ENCODE measurements at regions not wholly inside any gene's neighbourhood (a gene's known extent, or its start where the extent isn't known, plus 50 kb on each side); places are given as distances from the start of the nearest gene placed in this dataset.
"Not testable (repeated sequence)": the region's sequence is repeated elsewhere in the genome, so short reads cannot be mapped to it uniquely, and the experiment has no call there.

DNA sequence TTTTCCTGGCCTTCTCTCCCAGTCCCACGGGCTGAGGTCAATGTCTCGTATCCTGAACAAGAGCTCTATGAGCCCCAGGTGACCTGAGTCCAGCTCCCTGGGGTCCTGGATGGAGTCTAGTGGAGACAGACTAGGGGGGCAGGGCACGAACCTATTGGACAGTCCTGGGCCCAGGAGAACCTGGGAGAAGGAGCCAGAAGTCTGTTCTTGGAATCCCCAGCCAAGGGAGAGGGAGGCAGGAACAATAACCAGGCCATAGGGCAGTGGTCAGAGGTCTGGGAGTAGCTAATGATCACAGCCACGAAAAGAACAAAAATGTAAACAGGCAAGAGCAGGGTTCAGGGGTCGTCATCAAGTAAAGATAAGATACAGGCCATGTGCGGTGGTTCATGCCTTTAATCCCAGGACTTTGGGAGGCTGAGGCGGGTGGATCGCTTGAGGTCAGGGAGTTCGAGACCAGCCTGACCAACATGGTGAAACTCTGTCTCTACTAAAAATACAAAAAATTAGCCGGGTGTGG lies 60.8 kb downstream of the COPRS start:
- no peak for DNase-seq

DNA sequence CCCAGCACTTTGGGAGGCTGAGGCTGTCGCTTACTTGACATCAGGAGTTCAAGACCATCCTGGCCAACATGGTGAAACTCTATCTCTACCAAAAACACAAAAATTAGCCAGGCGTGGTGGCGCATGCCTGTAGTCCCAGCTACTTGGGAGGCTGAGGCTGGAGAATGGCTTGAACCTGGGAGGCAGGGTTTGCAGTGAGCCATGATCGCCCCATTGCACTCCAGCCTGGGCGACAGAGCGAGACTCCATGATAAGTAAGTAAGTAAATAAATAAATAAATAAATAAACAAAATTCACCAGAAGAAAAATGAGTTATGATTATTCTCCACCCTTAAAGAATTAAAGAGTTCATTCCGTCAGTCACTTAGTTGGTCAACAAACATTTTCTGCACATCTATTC lies 63.1 kb downstream of the COPRS start:
- not testable (repeated sequence) for DNase-seq

DNA sequence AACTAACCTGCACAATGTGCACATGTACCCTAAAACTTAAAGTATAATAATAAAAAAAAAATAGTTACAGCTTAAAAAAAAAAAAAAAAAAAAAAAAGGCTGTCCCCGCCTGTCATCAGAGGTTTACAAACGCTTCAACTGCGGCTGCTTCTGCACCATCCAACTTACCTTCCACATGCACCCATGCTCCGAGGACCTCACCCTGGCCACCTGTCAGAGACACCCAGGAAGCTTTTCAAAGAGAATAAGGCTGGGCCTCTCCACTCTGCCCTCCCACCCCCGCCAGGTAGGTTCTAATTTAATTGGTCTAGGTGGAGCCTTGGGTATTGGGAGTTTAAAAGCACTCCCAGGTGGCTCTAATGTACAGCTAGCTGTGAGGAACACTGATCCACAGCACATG lies 64.9 kb downstream of the COPRS start:
- DNase-seq, result no peak

DNA sequence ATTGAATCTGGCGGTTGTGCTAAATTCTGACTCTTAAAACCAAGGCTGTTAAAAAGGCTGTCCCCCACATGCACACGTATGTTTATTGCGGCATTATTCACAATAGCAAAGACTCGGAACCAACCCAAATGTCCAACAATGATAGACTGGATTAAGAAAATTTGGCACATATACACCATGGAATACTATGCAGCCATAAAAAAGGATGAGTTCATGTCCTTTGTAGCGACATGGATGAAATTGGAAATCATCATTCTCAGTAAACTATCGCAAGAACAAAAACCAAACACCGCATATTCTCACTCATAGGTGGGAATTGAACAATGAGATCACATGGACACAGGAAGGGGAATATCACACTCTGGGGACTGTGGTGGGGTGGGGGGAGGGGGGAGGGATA lies 65.4 kb downstream of the COPRS start:
- DNase-seq, result not testable (repeated sequence)

DNA sequence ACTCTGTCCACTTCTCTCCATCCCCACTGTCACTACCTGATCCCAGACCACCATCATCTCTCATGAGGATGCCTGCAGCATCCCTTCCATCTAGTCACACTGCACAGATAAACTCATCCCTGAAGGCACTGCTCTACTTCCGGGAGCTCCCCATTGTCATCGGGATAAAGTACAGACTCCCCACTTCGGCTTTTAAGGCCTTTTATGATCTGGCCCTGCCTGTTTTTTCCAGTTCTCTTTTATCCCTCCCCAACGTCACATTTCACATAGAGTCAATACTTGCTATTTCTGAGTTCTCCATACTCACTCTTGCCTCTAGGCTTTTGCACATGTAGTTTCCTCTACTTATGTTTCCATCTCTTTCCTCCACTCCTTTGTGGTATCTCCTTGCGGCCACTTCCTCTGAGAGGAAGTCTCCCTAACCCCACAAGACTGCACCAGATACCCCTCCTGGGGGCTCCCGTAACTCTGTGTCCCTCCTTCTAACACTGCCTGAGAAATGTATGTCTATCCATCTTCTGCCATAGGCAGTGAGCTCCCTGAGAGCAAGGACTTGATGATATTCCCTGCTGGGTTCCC lies 66.9 kb downstream of the COPRS start:
- DNase-seq, result no peak

DNA sequence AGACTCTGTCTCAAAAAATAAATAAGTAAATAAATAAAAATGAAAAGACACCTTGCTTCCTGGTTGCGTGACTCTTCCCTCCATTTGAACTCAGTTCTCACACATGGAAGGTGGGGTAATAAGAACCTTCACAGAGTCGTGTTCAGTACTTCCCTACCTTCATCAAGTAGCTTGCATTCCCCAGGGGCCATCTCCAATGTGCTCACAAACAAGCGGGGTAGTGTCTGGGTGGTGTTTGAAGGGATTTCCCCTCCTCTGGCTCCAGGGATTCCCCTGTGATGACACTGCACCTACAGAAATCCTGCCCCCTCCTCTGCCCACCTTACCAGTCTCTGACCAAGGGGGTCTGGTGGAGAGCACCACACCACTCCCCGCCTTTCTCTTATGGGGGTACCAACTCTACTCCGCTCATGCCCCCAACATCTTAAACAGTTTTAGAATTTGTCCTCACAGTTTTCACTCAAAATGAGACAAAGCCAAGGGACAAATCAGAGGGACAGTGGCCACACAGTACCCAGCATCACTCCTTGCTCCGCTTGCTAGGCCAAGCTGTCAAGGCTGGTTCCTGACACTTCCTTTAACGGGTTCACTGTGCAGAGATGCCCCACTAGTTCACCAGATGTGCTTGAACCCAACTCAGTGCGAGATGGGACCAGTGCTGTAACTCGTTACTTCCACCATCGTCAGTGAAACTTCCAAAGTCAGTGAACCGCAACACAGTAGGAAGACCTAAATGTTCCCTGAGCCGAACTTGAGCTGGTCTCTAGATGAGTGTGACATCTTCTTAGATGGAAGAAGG lies 69.1 kb downstream of the COPRS start:
- DNase-seq, result no peak

DNA sequence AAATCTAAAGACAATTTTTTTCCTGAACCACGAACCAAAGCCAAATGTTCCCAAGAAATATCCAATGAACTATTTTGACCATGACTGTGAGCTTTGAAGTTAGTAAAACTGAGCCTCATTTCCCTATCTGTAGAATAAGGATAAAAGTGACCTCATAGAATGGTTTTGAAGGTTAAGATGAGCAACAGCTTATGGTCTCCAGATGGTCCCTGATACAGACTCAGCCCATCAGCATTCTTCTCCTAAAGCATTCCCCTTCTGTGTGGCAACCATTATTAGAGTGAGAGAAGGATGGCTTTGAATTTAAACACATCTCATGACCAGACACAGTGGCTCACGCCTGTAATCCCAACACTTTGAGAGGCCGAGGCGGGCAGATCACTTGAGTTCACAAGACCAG lies 70.1 kb downstream of the COPRS start:
- DNase-seq, result no peak

DNA sequence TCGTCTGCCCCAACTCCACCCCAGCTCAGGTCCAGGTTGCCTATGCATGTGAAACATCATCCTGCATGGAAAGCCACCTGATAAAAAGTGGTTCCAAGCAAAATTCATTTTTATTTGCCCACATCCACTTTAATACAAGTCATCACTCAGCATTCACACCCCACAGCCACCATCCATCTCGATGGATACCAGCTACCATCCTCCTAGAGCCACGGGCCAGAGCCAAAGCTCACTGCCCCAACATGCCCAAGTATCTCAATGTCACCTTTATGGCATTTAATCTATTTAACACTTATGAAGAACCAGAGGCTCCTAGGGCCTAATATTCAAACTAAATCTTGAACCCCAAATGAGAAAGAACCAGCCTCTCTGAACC lies 70.5 kb downstream of the COPRS start:
- DNase-seq, result no peak

DNA sequence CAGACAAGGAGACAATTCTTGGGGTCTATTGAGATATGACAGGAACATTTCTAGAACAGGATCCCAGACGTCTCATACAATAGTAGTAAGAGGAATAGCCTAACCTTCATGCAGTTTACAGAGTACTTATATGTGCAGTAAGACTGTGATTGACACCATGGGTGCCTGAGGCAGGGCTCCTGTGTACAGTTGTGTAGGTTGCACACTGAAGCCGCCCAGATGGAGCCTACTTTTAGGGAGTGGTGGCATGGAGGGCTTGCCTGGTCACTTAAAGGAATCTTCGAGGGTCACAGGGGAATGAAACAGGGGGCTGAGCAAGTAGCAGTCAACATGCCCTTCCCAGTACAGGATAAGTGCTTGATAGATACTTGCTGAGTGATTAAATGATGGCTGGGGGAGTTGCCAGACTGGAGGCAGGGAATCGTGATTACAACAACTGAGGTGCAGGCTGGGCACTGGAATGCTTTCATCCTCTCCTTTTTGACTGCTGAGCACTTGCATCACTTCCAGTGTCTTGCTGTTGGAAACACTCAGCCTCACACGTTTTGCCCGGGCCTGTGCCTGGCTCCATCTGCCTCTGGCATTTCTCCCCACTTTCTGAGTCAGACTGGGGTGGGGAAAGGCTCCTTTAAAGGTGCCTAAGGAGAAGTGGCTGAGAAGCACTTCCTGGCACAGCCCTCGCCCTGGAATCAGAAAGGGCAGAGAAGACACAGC lies 71.0 kb downstream of the COPRS start:
- no peak for DNase-seq

DNA sequence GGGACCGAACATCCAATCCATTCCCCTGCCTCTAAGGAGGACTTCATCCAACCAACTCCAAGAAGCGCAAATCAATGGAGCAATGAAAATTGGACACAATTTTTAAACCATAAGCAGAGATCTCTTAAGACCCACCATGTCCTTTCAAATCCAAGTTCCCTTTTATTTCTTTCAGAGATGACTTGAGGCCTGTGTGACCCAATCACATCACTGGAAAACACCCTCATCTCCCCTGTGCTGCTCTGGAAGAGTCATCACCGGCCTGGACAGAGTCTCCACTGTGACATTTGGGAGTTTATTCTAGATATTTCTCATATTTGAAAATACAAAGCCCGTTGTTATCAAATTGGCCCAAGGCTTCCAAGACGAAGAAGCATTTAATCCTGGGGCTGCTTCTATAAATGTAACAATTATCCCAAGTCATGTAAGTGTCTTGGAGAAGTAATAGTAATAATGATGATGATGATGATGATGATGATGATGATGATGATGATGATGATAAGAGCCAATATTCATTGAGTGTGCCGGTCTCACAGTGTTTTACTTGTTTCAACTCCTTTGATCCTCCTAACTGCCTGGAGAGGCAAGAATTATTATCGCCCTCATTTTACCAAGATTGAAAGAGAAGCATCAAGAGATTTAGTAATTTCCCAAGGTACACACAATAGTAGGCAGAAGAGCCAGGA lies 72.1 kb downstream of the COPRS start:
- DNase-seq, result no peak

DNA sequence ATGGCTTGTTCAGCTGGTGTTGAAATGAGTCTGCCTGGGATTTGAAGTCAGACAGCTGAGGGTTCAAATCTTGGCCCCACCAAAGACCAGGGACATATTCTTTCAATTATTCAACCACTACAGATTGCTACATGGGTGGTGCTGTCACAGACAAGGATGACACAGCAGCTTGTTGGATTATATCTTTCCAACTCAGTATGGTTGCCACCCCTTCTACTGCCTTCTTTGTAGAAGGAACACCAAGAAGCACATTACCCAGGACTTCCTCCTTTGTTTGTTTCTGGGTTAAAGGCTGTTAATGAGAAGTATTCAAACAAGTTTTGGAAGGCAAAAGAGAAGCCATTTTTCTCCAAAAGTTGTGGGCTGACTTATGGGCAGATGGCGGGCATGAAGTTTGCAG lies 78.6 kb downstream of the COPRS start:
- DNase-seq, result no peak

DNA sequence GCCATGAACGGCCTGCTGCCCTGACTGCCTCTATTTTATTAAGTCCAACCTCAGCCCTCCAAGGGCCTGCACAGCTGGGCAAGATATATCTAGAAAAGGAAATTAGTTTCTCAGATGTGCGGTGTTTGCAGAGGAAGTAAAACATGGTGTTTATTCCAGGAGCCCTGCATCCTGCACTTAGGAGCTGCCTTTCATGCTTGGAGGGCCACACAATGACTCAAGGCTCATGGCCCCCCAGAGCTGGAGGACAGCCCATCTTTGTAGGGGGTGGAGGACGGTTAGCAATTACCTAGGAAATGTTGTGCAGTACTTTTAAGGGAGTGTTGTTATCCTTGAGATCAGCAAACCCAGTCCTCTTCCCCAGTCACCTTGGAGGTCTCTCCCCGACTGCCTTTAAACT lies 80.5 kb downstream of the COPRS start:
- no peak for DNase-seq

DNA sequence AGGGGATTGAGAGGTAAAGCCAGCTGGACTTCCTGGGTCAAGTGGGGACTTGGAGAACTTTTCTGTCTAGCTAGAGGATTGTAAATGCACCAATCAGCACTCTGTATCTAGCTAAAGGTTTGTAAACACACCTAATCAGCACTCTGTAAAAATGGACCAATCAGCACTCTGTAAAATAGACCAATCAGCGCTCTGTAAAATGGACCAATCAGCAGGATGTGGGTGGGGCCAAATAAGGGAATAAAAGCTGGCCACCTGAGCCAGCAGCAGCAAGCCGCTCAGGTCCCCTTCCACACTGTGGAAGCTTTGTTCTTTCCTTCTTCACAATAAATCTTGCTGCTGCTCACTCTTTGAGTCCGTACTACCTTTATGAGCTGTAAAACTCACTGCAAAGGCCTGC lies 87.7 kb downstream of the COPRS start:
- not testable (repeated sequence) for DNase-seq

DNA sequence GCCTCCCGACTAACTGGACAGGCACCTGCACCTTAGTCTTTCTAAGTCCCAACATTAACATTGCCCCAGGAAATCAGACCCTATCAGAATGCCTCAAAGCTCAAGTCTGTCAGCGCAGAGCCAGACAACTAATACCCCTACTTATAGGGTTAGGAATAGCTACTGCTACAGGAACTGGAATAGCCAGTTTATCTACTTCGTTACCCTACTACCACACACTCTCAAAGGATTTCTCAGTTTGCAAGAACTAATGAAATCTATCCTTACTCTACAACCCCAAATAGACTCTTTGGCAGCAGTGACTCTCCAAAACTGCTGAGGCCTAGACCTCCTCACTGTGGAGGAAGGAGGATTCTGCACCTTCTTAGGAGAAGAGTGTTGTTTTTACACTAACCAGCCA lies 88.5 kb downstream of the COPRS start:
- not testable (repeated sequence) for DNase-seq

DNA sequence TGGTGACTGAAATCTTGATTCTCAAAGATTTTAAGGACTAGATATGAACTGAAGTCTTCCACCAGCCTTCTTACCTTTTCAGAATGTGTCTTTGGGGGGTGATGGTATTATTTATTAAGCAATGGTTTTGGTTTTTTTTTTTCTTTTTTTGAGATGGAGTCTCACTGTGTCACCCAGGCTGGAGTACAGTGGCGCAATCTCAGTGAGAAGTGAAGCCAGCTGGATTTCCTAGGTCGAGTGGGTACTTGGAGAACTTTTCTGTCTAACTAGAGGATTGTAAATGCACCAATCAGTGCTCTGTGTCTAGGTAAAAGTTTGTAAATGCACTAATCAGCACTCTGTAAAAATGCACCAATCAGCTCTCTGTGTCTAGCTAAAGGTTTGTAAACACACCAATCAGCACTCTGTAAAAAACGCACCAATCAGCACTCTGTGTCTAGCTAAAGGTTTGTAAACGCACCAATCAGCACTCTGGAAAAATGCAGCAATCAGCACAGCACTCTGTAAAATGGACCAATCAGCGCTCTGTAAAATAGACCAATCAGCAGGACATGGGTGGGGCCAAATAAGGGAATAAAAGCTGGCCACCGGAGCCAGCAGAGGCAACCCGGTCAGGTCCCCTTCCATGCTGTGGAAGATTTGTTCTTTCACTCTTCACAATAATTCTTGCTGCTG lies 97.1 kb downstream of the COPRS start:
- not testable (repeated sequence) for DNase-seq

DNA sequence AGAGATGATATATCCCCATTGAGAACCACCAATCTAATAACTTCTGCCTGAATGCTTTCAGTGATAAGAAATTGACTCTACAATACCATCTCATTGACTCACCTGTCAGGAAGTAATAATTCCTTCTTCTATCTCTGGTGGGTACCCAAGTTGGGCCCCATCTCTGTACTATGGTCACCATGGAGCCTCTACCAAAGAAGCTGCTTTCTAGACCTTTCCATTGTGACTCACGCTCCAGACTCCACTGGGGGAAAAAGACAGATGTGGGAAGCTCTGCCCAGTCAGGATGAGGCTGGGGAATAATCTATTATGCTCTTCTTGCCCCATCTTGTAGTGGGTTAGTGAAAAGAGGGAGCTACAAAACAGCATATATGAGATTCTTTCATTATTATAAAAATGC lies 100.4 kb downstream of the COPRS start:
- DNase-seq, result no peak

DNA sequence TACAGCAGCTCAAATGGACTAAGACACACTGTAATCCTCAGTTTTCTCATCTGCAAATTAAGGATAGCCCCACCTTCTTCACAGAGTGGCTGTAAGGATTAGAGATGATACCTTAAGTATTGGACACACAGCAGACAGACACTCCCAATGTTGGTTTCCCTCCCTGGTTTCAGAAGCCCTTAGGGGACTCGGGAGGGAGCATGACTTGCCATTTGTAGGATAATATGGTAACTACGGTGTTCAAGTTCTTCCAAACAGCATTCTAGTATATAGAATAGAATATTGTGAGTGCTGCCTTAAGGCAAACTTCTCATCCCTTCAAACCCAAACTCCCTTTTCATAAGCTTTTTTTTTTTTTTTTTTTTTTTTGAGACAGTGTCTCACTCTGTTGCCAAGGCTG lies 101.9 kb downstream of the COPRS start:
- no peak for DNase-seq

DNA sequence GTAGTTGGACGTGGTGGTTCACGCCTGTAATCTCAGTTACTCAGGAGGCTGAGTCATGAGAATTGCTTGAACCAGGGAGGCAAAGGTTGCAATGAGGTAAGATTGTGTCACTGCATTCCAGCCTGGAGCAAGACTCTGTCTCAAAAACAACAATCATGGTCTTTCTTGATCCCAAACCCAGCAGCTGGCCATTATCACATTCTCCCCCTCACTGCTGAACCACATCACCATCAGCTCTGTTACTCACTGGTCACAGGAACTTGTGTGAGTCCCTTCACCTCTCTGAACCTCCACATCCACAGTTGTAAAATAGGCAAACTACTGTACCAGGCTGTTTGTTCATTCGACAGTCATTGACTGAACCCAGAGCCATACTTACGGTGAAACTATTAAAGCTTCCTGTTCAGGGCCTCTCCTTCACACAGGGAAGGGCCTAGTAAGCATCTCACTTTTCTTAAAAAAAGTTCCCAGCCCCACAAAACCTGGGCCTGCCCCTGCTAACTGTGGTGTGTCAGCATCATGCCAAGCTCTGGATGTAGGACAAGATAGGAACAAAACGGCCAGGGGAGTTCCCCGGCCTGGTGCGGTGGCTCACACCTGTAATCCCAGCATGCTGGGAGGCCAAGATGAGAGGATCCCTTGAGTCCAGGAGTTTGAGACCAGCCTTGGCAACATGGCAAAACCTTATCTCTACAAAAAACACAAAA lies 104.7 kb downstream of the COPRS start:
- DNase-seq, result no peak

DNA sequence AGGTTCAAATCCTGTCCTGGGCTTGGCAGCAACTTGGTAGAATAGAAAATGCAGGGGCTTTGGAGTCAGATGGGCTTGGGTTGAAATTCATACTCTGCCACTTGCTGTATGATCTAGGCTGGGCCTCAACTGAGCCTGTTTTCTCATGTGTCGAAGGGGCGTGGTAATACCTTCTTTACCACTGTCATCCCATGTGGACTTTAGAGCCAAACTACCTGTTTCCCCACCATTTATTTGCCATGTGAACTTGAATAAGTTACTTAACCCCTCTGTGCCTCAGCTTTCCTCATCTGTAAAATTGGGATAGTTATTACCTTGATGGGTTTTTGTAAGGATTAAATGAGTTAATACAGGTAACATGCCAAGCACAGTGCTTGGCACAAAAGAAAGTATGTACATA lies 106.0 kb downstream of the COPRS start:
- DNase-seq, result no peak

DNA sequence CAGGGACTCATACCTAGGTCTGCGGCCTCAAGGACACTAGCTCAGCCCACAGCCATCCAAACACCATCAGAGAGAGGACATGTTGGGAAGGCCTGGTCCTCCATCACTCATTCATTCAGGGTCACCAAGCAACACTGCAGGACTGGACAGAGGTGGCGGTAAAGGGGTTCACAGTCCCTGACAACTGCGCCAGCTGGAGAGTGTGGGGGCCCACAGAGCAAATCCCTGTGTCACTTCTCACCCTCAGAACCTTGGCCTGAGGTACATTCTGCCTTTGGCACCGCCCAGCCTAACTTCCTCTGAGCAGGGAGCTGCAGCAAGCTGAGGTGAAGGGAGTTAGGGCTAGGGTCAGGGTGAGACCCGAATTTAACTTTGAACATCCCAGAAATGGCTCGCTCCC lies 106.5 kb downstream of the COPRS start:
- no peak for DNase-seq

DNA sequence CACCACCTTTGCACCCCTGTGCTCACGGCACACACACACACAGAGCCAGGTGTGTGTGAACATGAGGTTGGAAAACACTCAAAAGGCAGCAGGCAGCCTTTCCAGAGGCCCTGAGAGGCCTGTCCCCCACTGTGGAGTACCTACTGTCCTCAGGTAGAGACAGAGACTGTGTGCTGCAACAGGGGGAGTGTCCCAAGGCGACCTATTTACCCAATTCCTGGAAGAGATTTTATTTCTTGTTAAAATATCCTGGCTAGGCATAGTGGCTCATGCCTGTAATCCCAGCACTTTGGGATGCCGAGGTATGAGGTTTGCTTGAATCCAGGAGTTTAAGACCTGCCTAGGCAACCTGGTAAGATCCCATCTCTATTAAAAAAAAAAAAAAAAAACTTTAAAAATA lies 108.5 kb downstream of the COPRS start:
- no peak for DNase-seq

DNA sequence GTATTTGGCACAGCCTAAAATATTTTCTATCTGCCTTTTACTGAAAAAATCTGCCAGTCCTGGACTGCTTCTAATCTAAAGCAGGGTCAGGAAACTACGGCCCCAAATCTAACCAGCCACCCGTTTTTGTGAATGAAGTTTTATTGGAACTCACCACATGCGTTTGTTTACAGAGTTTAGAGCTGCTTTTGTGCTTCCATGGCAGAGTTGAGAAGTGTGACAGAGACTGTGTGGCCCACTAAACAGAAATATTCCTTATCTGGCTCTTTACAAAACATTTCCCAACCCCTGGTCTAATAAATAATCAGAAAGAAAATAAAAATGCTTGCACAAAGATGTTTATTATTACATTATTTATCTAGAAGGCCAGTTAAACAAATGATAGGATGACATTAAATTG lies 110.2 kb downstream of the COPRS start:
- no peak for DNase-seq
